H1 (cell line): ENCODE measurements at regions not wholly inside any gene's neighbourhood (a gene's known extent, or its start where the extent isn't known, plus 50 kb on each side); places are given as distances from the start of the nearest gene placed in this dataset.

Experiments
- CTCF ChIA-PET: fragments of 300-600 bp; sonication (Branson Sonifier 250); formaldehyde crosslinking; loops from one replicate; lab custom pipeline; 2021; ENCODE audit not compliant: partially characterized antibody; lab: Charles Lee
- POLR2A ChIA-PET: fragments of 300-600 bp; sonication (Branson Sonifier 250); formaldehyde crosslinking; loops from one replicate; lab custom pipeline; 2021; ENCODE audit warnings: inconsistent platforms; ENCODE audit not compliant: partially characterized antibody; lab: Charles Lee
- DNase-seq, 2 experiments: peaks; one replicate each; pipeline versions ENCODE4 v3.0.0 to v3.0.0-alpha.2; 2010 to 2022; ENCODE audit warnings: low spot score in 2 of 2, low read depth in 1 of 2, mixed read lengths in 1 of 2
- FAIRE-seq: peaks from 2 replicates; lab custom pipeline; 2011; peaks lifted over from hg19 to GRCh38; lab: Jason Lieb, UNC
- H2AFZ ChIP-seq: 2 replicates; pipeline ENCODE4 v1.8.1; 2012; ENCODE audit warnings: low read length, inconsistent platforms
- H2AK5ac ChIP-seq: 2 replicates; pipeline ENCODE4 v1.6.1; 2013; ENCODE audit warnings: low read depth, low read length
- H2BK120ac ChIP-seq: replicated peaks from 2 replicates; pipeline ENCODE3; 2013; ENCODE audit warnings: low read depth, low read length, inconsistent platforms
- H2BK12ac ChIP-seq: 2 replicates; pipeline ENCODE4 v1.6.1; 2013; ENCODE audit warnings: low read depth, low read length
- H2BK15ac ChIP-seq: 2 replicates; pipeline ENCODE4 v1.6.1; 2013; ENCODE audit warnings: low read length
- H2BK20ac ChIP-seq: 2 replicates; pipeline ENCODE4 v1.6.1; 2013; ENCODE audit warnings: low read length
- H2BK5ac ChIP-seq: 2 replicates; pipeline ENCODE4 v1.6.1; 2013; ENCODE audit warnings: low read depth, low read length
- H3K14ac ChIP-seq: 2 replicates; pipeline ENCODE4 v1.6.1; 2013; ENCODE audit warnings: inconsistent platforms; ENCODE audit not compliant: insufficient read length
- H3K18ac ChIP-seq: 2 replicates; pipeline ENCODE4 v1.6.1; 2013; ENCODE audit warnings: low read length; ENCODE audit errors: extremely low read depth
- H3K23ac ChIP-seq: 2 replicates; pipeline ENCODE4 v1.6.1; 2013; ENCODE audit warnings: inconsistent platforms; ENCODE audit not compliant: insufficient read length
- H3K23me2 ChIP-seq: 2 replicates; pipeline ENCODE4 v1.6.1; 2013; ENCODE audit warnings: low read depth, low read length
- H3K27ac ChIP-seq: 2 replicates; pipeline ENCODE4 v1.6.1; 2011; ENCODE audit warnings: low read depth, low read length, inconsistent platforms
- H3K27me3 ChIP-seq, 4 experiments: replicated peaks in 1 of 4; 1 replicate in 1 of 4; 2 replicates in 3 of 4; pipeline versions ENCODE4 v1.6.1 to v1.8.1; 2011 to 2013; ENCODE audit warnings: low read length in 3 of 4, mild to moderate bottlenecking in 3 of 4, inconsistent platforms in 2 of 4, mixed read lengths in 2 of 4, moderate library complexity in 1 of 4; ENCODE audit not compliant: control insufficient read depth in 3 of 4, insufficient read depth in 3 of 4; ENCODE audit errors: extremely low read depth in 1 of 4
- H3K36me3 ChIP-seq, 4 experiments: 2 replicates each; pipeline versions ENCODE4 v1.6.1 to v1.8.1; 2011 to 2013; ENCODE audit warnings: mild to moderate bottlenecking in 4 of 4, low read length in 3 of 4, moderate library complexity in 2 of 4, control low read depth in 1 of 4, inconsistent platforms in 1 of 4; ENCODE audit not compliant: insufficient read depth in 4 of 4, control insufficient read depth in 2 of 4
- H3K4ac ChIP-seq: replicated peaks from 2 replicates; pipeline ENCODE3; 2013; ENCODE audit warnings: low read length, low read depth, mixed read lengths, inconsistent platforms; ENCODE audit not compliant: insufficient read length
- H3K4me1 ChIP-seq, 4 experiments: replicated peaks in 1 of 4; 1 replicate in 1 of 4; 2 replicates in 3 of 4; pipeline versions ENCODE4 v1.6.1 to v1.8.1; 2011 to 2013; ENCODE audit warnings: low read length in 3 of 4, inconsistent platforms in 2 of 4, mixed read lengths in 1 of 4; ENCODE audit not compliant: insufficient read depth in 4 of 4, control insufficient read depth in 3 of 4
- H3K4me2 ChIP-seq, 2 experiments: 2 replicates each; pipeline versions ENCODE4 v1.6.1 to v1.8.1; 2011 to 2013; ENCODE audit warnings: low read depth in 2 of 2, low read length in 2 of 2, control low read depth in 1 of 2, inconsistent platforms in 1 of 2, mild to moderate bottlenecking in 1 of 2; ENCODE audit not compliant: insufficient read depth in 1 of 2
- H3K4me3 ChIP-seq, 4 experiments: fragments of 200-600, 300-600 bp in 1 of 4; sonication (generic), shearing (Covaris generic), sonication (Bioruptor Twin) in 1 of 4; 2 replicates each; pipeline versions ENCODE4 v1.5.1 to v1.8.1; 2011 to 2016; ENCODE audit warnings: low read length in 4 of 4, low read depth in 3 of 4, control low read depth in 2 of 4, inconsistent platforms in 2 of 4, mild to moderate bottlenecking in 2 of 4, mixed read lengths in 1 of 4, moderate library complexity in 1 of 4; ENCODE audit not compliant: insufficient read depth in 2 of 4; ENCODE audit errors: extremely low read depth in 1 of 4
- H3K56ac ChIP-seq: replicated peaks from 2 replicates; pipeline ENCODE3; 2013; ENCODE audit warnings: low read depth, mild to moderate bottlenecking, mixed read lengths, low read length, inconsistent platforms; ENCODE audit not compliant: insufficient read length
- H3K79me1 ChIP-seq: 2 replicates; pipeline ENCODE4 v1.6.1; 2013; ENCODE audit warnings: low read depth, low read length, control low read depth
- H3K79me2 ChIP-seq, 2 experiments: 2 replicates each; pipeline versions ENCODE4 v1.6.1 to v1.8.1; 2012 to 2013; ENCODE audit warnings: low read length in 2 of 2, mild to moderate bottlenecking in 2 of 2, inconsistent platforms in 1 of 2; ENCODE audit not compliant: insufficient read depth in 2 of 2, control insufficient read depth in 1 of 2
- H3K9ac ChIP-seq, 4 experiments: replicated peaks in 1 of 4; 1 replicate in 1 of 4; 2 replicates in 3 of 4; pipeline versions ENCODE4 v1.6.1 to v1.8.1; 2011 to 2013; ENCODE audit warnings: low read depth in 3 of 4, low read length in 3 of 4, control low read depth in 2 of 4, mild to moderate bottlenecking in 2 of 4, moderate library complexity in 2 of 4, inconsistent platforms in 1 of 4; ENCODE audit errors: extremely low read depth in 1 of 4
- H3K9me3 ChIP-seq, 2 experiments: 2 replicates each; pipeline versions ENCODE4 v1.6.1 to v1.8.1; 2012 to 2013; ENCODE audit warnings: mild to moderate bottlenecking in 2 of 2, moderate library complexity in 2 of 2, control low read depth in 1 of 2, inconsistent platforms in 1 of 2, low read depth in 1 of 2, low read length in 1 of 2, mixed read lengths in 1 of 2; ENCODE audit not compliant: insufficient read depth in 2 of 2
- H4K20me1 ChIP-seq, 2 experiments: replicated peaks in 1 of 2; 2 replicates each; pipeline versions ENCODE3 to v1.8.1; 2011 to 2013; ENCODE audit warnings: inconsistent platforms in 2 of 2, low read length in 2 of 2, mild to moderate bottlenecking in 1 of 2; ENCODE audit not compliant: insufficient read depth in 2 of 2, control insufficient read depth in 1 of 2
- H4K5ac ChIP-seq: 2 replicates; pipeline ENCODE4 v1.6.1; 2013; ENCODE audit warnings: low read length, low read depth, mixed read lengths, inconsistent platforms; ENCODE audit not compliant: insufficient read length
- H4K8ac ChIP-seq: 2 replicates; pipeline ENCODE4 v1.8.0; 2013; ENCODE audit warnings: mild to moderate bottlenecking, moderate library complexity, low read length, inconsistent platforms; ENCODE audit not compliant: insufficient read depth; ENCODE audit errors: extremely low read depth
- H4K91ac ChIP-seq: replicated peaks from 2 replicates; pipeline ENCODE3; 2013; ENCODE audit warnings: low read length, mixed read lengths, inconsistent platforms; ENCODE audit not compliant: insufficient read length
- BRCA1 ChIP-seq: IDR thresholded peaks from 2 replicates; pipeline ENCODE4 v1.6.1; 2012; ENCODE audit warnings: low read depth, low read length, improper control_type of control experiment
- CBX5 ChIP-seq: fragments of 300-800, 300-1000 bp; sonication (generic); IDR thresholded peaks from 2 replicates; pipeline ENCODE4 v1.7.1; 2016; ENCODE audit warnings: antibody characterized with exemption, low read length, low read depth
- CBX8 ChIP-seq: fragments of 300-800, 300-1000 bp; sonication (generic); IDR thresholded peaks from 2 replicates; pipeline ENCODE4 v1.7.1; 2016; ENCODE audit warnings: low read depth, low read length, borderline replicate concordance
- EP300 ChIP-seq, 2 experiments: IDR thresholded peaks; 1 replicate in 1 of 2; 2 replicates in 1 of 2; pipeline ENCODE4 v1.6.1; 2011 to 2012; ENCODE audit warnings: low read depth in 2 of 2, low read length in 2 of 2, mild to moderate bottlenecking in 2 of 2, borderline replicate concordance in 1 of 2, inconsistent platforms in 1 of 2, moderate library complexity in 1 of 2
- FOSL1 ChIP-seq: IDR thresholded peaks from 2 replicates; pipeline ENCODE4 v1.6.1; 2011; ENCODE audit warnings: mild to moderate bottlenecking, low read depth, low read length, moderate library complexity; ENCODE audit not compliant: insufficient read depth
- KDM4A ChIP-seq: IDR thresholded peaks from one replicate; pipeline ENCODE4 v1.7.1; 2012; ENCODE audit warnings: low read depth, mild to moderate bottlenecking, moderate library complexity, low read length, inconsistent platforms; ENCODE audit not compliant: severe bottlenecking
- POLR2A ChIP-seq, 2 experiments: IDR thresholded peaks; 1 replicate in 1 of 2; 2 replicates in 1 of 2; pipeline ENCODE4 v1.6.1; 2011; ENCODE audit warnings: low read depth in 2 of 2, low read length in 2 of 2, mild to moderate bottlenecking in 2 of 2; ENCODE audit errors: control extremely low read depth in 1 of 2
- RBBP5 ChIP-seq: IDR thresholded peaks from 2 replicates; pipeline ENCODE4 v1.7.1; 2012; ENCODE audit warnings: low read depth, mild to moderate bottlenecking, inconsistent platforms, low read length, moderate library complexity, borderline replicate concordance
- RFX5 ChIP-seq: IDR thresholded peaks from 2 replicates; pipeline ENCODE4 v1.6.1; 2011; ENCODE audit warnings: low read depth, low read length, improper control_type of control experiment, borderline replicate concordance
- WGBS, 2 experiments: shearing (Covaris generic) in 1 of 2; methylation state at CpG; one replicate each; pipeline versions ENCODE4 v1.1.6 to v1.1.7; 2013 to 2015; ENCODE audit warnings: low lambda C conversion rate in 2 of 2, mixed read lengths in 2 of 2, inconsistent platforms in 1 of 2, low coverage in 1 of 2, missing lambda C conversion rate in 1 of 2; ENCODE audit not compliant: insufficient replicate concordance in 2 of 2, insufficient coverage in 1 of 2, insufficient read length in 1 of 2; ENCODE audit errors: extremely low coverage in 1 of 2, missing lambda C conversion rate in 1 of 2; 5-methylcytosine and 5-hydroxymethylcytosine counted together
- TF ChIP-seq, protein P1 (sequence below): IDR thresholded peaks from 2 replicates; pipeline ENCODE4 v1.6.1; 2012; ENCODE audit warnings: low read length, inconsistent platforms

DNA sequence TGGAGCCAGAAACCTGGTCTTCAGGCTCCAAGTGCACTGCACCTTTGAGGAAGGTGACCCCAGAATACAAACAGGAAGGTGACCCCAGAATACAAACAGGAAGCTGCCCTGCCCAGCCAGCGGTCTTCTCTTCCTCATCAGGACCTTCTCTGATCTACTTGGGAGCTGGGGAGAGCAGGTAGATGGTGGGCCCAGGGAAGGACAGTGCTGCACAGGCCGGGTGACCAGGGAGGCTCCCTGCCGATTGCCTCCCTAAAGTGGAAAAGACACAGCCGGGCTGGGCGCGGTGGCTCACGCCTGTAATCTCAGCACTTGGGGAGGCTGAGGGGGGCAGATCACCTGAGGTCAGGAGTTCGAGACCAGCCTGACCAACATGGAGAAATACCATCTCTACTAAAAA lies 151.8 kb upstream of the CHST15 start:
- H3K14ac ChIP-seq, result no peak overlapping the region
- no peak overlapping the region for H2BK20ac ChIP-seq
- no peak overlapping the region for H2BK15ac ChIP-seq
- no peaks in the 10 kb centered on the region for H3K23me2 ChIP-seq
- no peak for FAIRE-seq
- H3K79me1 ChIP-seq, result no peaks in the 10 kb centered on the region
- H3K4me1 ChIP-seq, result peaks cover 0 to 6% (median 1%) of the 10 kb centered on the region in 4 experiments; a peak in 5 of 7 replicates
- no peak overlapping the region for H4K8ac ChIP-seq
- H3K27ac ChIP-seq, result no peak overlapping the region
- no peak overlapping the region for H2BK12ac ChIP-seq
- H3K9me3 ChIP-seq, result no peaks in the 10 kb centered on the region
- no peak overlapping the region for H4K5ac ChIP-seq
- no peak overlapping the region for H2BK5ac ChIP-seq
- WGBS, 2 experiments, result 96% methylated on average over 8 of the region's 8 CpGs; no CpG with 5 or more reads in 1 of the 2 experiments
- no peaks in the 10 kb centered on the region for H4K20me1 ChIP-seq
- H2AK5ac ChIP-seq, result no peak overlapping the region
- CTCF ChIA-PET, result interaction anchor here (1.1 to 2.3 kb wide), 4 partner anchors 11 to 251 kb away, joined by 3 to 10 read pairs (median 5); no protein-coding TSS in a partner anchor
- H2BK120ac ChIP-seq, result no peak overlapping the region
- no peak overlapping the region for H3K23ac ChIP-seq
- no peak overlapping the region for H3K9ac ChIP-seq
- H3K27me3 ChIP-seq, result no peaks in the 10 kb centered on the region; a peak in 1 of 7 replicates
- no peak overlapping the region for H3K4me3 ChIP-seq
- H3K4ac ChIP-seq, result no peak overlapping the region
- H3K56ac ChIP-seq, result no peak overlapping the region
- no peak overlapping the region for H3K18ac ChIP-seq
- no peaks in the 10 kb centered on the region for H3K79me2 ChIP-seq
- no peak overlapping the region for H3K4me2 ChIP-seq
- no peak for TF ChIP-seq KDM4A
- TF ChIP-seq POLR2A (IDR thresholded peaks at IDR 0.05; ENCODE audit: control extremely low read depth in 1 of 2, low read depth in 2 of 2, low read length in 2 of 2), result no peak
- no peak for TF ChIP-seq CBX5
- TF ChIP-seq, protein P1, sequence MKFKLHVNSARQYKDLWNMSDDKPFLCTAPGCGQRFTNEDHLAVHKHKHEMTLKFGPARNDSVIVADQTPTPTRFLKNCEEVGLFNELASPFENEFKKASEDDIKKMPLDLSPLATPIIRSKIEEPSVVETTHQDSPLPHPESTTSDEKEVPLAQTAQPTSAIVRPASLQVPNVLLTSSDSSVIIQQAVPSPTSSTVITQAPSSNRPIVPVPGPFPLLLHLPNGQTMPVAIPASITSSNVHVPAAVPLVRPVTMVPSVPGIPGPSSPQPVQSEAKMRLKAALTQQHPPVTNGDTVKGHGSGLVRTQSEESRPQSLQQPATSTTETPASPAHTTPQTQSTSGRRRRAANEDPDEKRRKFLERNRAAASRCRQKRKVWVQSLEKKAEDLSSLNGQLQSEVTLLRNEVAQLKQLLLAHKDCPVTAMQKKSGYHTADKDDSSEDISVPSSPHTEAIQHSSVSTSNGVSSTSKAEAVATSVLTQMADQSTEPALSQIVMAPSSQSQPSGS, result no peak
- TF ChIP-seq EP300 (IDR thresholded peaks at IDR 0.05; ENCODE audit: borderline replicate concordance in 1 of 2, low read depth in 2 of 2, low read length in 2 of 2), result no peak
- TF ChIP-seq CBX8, result no peak
- TF ChIP-seq BRCA1, result no peak
- no peak for TF ChIP-seq RBBP5
- TF ChIP-seq RFX5, result no peak
- TF ChIP-seq FOSL1, result no peak
- TF ChIP-seq, all 59 proteins: peak for 0
- H4K91ac ChIP-seq, result no peak overlapping the region
- DNase-seq, result no peak
- H3K36me3 ChIP-seq, result no peaks in the 10 kb centered on the region
- H2AFZ ChIP-seq, result no peak overlapping the region
- POLR2A ChIA-PET, result no interaction called here
